HG02852 (cell line): ENCODE measurements at regions not wholly inside any gene's neighbourhood (a gene's known extent, or its start where the extent isn't known, plus 50 kb on each side); places are given as distances from the start of the nearest gene placed in this dataset.

Experiments used
- ATAC-seq: cut with Tn5 transposase; IDR thresholded peaks from one replicate; pipeline ENCODE4 v1.9.1; 2021; ENCODE audit warnings: mild to moderate bottlenecking, moderate library complexity; ENCODE audit not compliant: unreplicated experiment

GRCh38 chr4:181951265-181951664, 291.9 kb upstream of the TENM3 start:
- no peak for ATAC-seq

- no peak for ATAC-seq
Measured at GRCh38 chr4:181952478-181952877, 290.7 kb upstream of the TENM3 start.

GRCh38 chr4:181956512-181956911, 286.7 kb upstream of the TENM3 start:
- ATAC-seq = no peak

- ATAC-seq = no peak
Measured at GRCh38 chr4:181957088-181957487, 286.1 kb upstream of the TENM3 start.

- ATAC-seq = no peak
Measured at GRCh38 chr4:181958446-181958845, 284.8 kb upstream of the TENM3 start.

GRCh38 chr4:181959121-181959520, 284.1 kb upstream of the TENM3 start:
- ATAC-seq = no peak

- no peak for ATAC-seq
Measured at GRCh38 chr4:181960384-181960783, 282.8 kb upstream of the TENM3 start.

GRCh38 chr4:181962321-181962720, 280.9 kb upstream of the TENM3 start:
- no peak for ATAC-seq

GRCh38 chr4:181964731-181965130, 278.5 kb upstream of the TENM3 start:
- ATAC-seq = no peak

GRCh38 chr4:181966104-181966551, 277.1 kb upstream of the TENM3 start:
- no peak for ATAC-seq

GRCh38 chr4:181967401-181967800, 275.8 kb upstream of the TENM3 start:
- no peak for ATAC-seq

- ATAC-seq = no peak
Measured at GRCh38 chr4:181968371-181968770, 274.8 kb upstream of the TENM3 start.

- no peak for ATAC-seq
Measured at GRCh38 chr4:181969151-181969550, 274.1 kb upstream of the TENM3 start.

GRCh38 chr4:181970366-181970765, 272.8 kb upstream of the TENM3 start:
- ATAC-seq = no peak

GRCh38 chr4:181971411-181971810, 271.8 kb upstream of the TENM3 start:
- ATAC-seq = peak; percentile 90

GRCh38 chr4:181971973-181972372, 271.2 kb upstream of the TENM3 start:
- ATAC-seq = no peak

- ATAC-seq = no peak
Measured at GRCh38 chr4:181976764-181977163, 266.4 kb upstream of the TENM3 start.

- no peak for ATAC-seq
Measured at GRCh38 chr4:181982437-181982836, 260.8 kb upstream of the TENM3 start.

GRCh38 chr4:181982856-181983255, 260.3 kb upstream of the TENM3 start:
- no peak for ATAC-seq

- ATAC-seq = no peak
Measured at GRCh38 chr4:181987392-181987791, 255.8 kb upstream of the TENM3 start.

GRCh38 chr4:181989071-181989470, 254.1 kb upstream of the TENM3 start:
- ATAC-seq = no peak

GRCh38 chr4:181991369-181992108, 251.7 kb upstream of the TENM3 start:
- no peak for ATAC-seq
